ENCODE measurements at regions not wholly inside any gene's neighbourhood (a gene's known extent, or its start where the extent isn't known, plus 50 kb on each side); places are given as distances from the start of the nearest gene placed in this dataset.

GRCh38 chr18:23324056-23324811, 128.9 kb upstream of the RIOK3 start:
- 55% methylated on average over 11 of the region's 11 CpGs for WGBS (ENCODE audit: insufficient coverage, low coverage, missing lambda C conversion rate)
- ATAC-seq, result no peak
- no peaks in the 10 kb centered on the region for H3K27me3 ChIP-seq (ENCODE audit: control insufficient read depth in 2 of 2, insufficient read depth in 2 of 2, low read length in 2 of 2)
- no peaks in the 10 kb centered on the region for H3K9me3 ChIP-seq (replicated peaks; ENCODE audit: control insufficient read depth, insufficient read depth, low read depth, low read length)
- H3K36me3 ChIP-seq (ENCODE audit: control insufficient read depth, insufficient read depth, low read length), result no peaks in the 10 kb centered on the region
- in situ Hi-C loops (cut with MboI) (no loop called here), intact Hi-C loops (cut with micrococcal nuclease) (no loop called here)
- FAIRE-seq, result no peak
- H3K4me1 ChIP-seq (replicated peaks in 1 of 2; ENCODE audit: control insufficient read depth in 2 of 2, insufficient read depth in 2 of 2, low read length in 2 of 2), result no peaks in the 10 kb centered on the region
- no peaks in the 10 kb centered on the region for H4K20me1 ChIP-seq (replicated peaks; ENCODE audit: control insufficient read depth, insufficient read depth, low read length)
- no peaks in the 10 kb centered on the region for H3K9me1 ChIP-seq (ENCODE audit: control insufficient read depth, insufficient read depth, low read length)
- H3K4me2 ChIP-seq (ENCODE audit: insufficient read depth, low read length), result no peak overlapping the region
- H2AFZ ChIP-seq (ENCODE audit: low read depth, low read length), result no peak overlapping the region
- no peak overlapping the region for H3K4me3 ChIP-seq
- CTCF ChIA-PET (ENCODE audit: low intra/inter-chr PET ratio), result no interaction called here
- H3K79me2 ChIP-seq (ENCODE audit: control insufficient read depth, insufficient read depth, low read length), result no peaks in the 10 kb centered on the region
- BruUV-seq (replicated peaks), result no TSS peak
- POLR2A ChIA-PET, result interaction anchor here (0.6 to 1.2 kb wide), 2 partner anchors 237 to 254 kb away, joined by 3 read pairs; no protein-coding TSS in a partner anchor
- H3K27ac ChIP-seq (ENCODE audit: extremely low read depth, low read depth, low read length), result no peak overlapping the region
- no peak for TF ChIP-seq ZC3H8 (IDR thresholded peaks at IDR 0.05)
- no peak for TF ChIP-seq PHB2 (IDR thresholded peaks at IDR 0.05; ENCODE audit: low read depth)
- TF ChIP-seq XRCC3 (IDR thresholded peaks at IDR 0.05), result no peak
- TF ChIP-seq ZNF609 (CRISPR knock-in tag; IDR thresholded peaks at IDR 0.05; ENCODE audit: borderline replicate concordance), result no peak
- DNase-seq (ENCODE audit: extremely low read depth in 1 of 4, low spot score in 3 of 4), result no peak
- no peak overlapping the region for H3K9ac ChIP-seq (ENCODE audit: insufficient read depth in 1 of 2, low read depth in 2 of 2, low read length in 2 of 2)

All from K562 (cell line).